CD14-positive monocyte (primary cell): ENCODE measurements at regions not wholly inside any gene's neighbourhood (a gene's known extent, or its start where the extent isn't known, plus 50 kb on each side); places are given as distances from the start of the nearest gene placed in this dataset.

Experiments used
- DNase-seq, 3 donors: peaks; one replicate each; pipeline ENCODE4 v3.0.0-alpha.2; 2011 to 2022
- H2AFZ ChIP-seq: 2 replicates; pipeline ENCODE4 v1.6.0; 2012; ENCODE audit warnings: mild to moderate bottlenecking, low read depth, low read length, inconsistent platforms; ENCODE audit not compliant: insufficient read depth, poor library complexity, severe bottlenecking
- H3K27ac ChIP-seq, 2 donors: 1 replicate in 1 of 2; 2 replicates in 1 of 2; pipeline ENCODE4 v1.5.1; 2012 to 2013; ENCODE audit warnings: low read length in 2 of 2, control low read depth in 1 of 2, inconsistent platforms in 1 of 2, low read depth in 1 of 2, mild to moderate bottlenecking in 1 of 2
- H3K27me3 ChIP-seq, 2 donors: one replicate each; pipeline versions ENCODE4 v1.6.0 to v1.6.1; 2011 to 2013; ENCODE audit warnings: low read length in 2 of 2; ENCODE audit not compliant: control insufficient read depth in 2 of 2, insufficient read depth in 2 of 2
- H3K36me3 ChIP-seq, 2 donors: replicated peaks in 1 of 2; 1 replicate in 1 of 2; 2 replicates in 1 of 2; pipeline versions ENCODE4 v1.5.1 to v1.6.1; 2012 to 2013; ENCODE audit warnings: low read length in 2 of 2, control low read depth in 1 of 2, inconsistent platforms in 1 of 2, mild to moderate bottlenecking in 1 of 2; ENCODE audit not compliant: insufficient read depth in 2 of 2, control insufficient read depth in 1 of 2
- H3K4me1 ChIP-seq, 2 donors: 1 replicate in 1 of 2; 2 replicates in 1 of 2; pipeline versions ENCODE4 v1.5.1 to v1.6.1; 2012 to 2013; ENCODE audit warnings: low read length in 2 of 2, control low read depth in 1 of 2, inconsistent platforms in 1 of 2, mild to moderate bottlenecking in 1 of 2, moderate library complexity in 1 of 2; ENCODE audit not compliant: insufficient read depth in 2 of 2, control insufficient read depth in 1 of 2
- H3K4me2 ChIP-seq: replicated peaks from 2 replicates; pipeline ENCODE3; 2012; ENCODE audit warnings: low read length, moderate library complexity, mild to moderate bottlenecking; ENCODE audit not compliant: poor library complexity, severe bottlenecking; ENCODE audit errors: extremely low read depth
- H3K4me3 ChIP-seq, 3 experiments: fragments of 200-600 bp in 1 of 3; sonication (generic) in 1 of 3; replicated peaks in 1 of 3; 1 replicate in 2 of 3; 2 replicates in 1 of 3; pipeline ENCODE4 v1.5.1; 2011 to 2013; ENCODE audit warnings: low read length in 3 of 3, mild to moderate bottlenecking in 3 of 3, control low read depth in 2 of 3, low read depth in 2 of 3, inconsistent platforms in 1 of 3, moderate library complexity in 1 of 3
- H3K79me2 ChIP-seq: 2 replicates; pipeline ENCODE4 v1.6.0; 2012; ENCODE audit warnings: mild to moderate bottlenecking, control low read depth, inconsistent platforms, low read length, moderate library complexity; ENCODE audit not compliant: insufficient read depth
- H3K9ac ChIP-seq: 2 replicates; pipeline ENCODE4 v1.6.0; 2017; ENCODE audit warnings: low read length, mild to moderate bottlenecking; ENCODE audit not compliant: insufficient read depth, poor library complexity, severe bottlenecking
- H3K9me3 ChIP-seq, 2 donors: replicated peaks in 1 of 2; 1 replicate in 1 of 2; 2 replicates in 1 of 2; pipeline versions ENCODE4 v1.5.1 to v1.6.1; 2012 to 2013; ENCODE audit warnings: low read length in 2 of 2, control low read depth in 1 of 2; ENCODE audit not compliant: control insufficient read depth in 1 of 2, insufficient read depth in 1 of 2
- H4K20me1 ChIP-seq: 2 replicates; pipeline ENCODE4 v1.6.0; 2012; ENCODE audit warnings: mild to moderate bottlenecking, low read length, control low read depth, moderate library complexity; ENCODE audit not compliant: insufficient read depth
- H3K27ac Mint-ChIP-seq, 7 donors: one replicate each; pipeline ENCODE4 v1.8.0; 2020; ENCODE audit warnings: mild to moderate bottlenecking in 7 of 7, mixed read lengths in 7 of 7, moderate library complexity in 6 of 7, inconsistent platforms in 2 of 7
- H3K27me3 Mint-ChIP-seq, 3 donors: one replicate each; pipeline ENCODE4 v1.8.0; 2021 to 2022; ENCODE audit warnings: low read depth in 3 of 3, mild to moderate bottlenecking in 3 of 3, mixed read lengths in 3 of 3, moderate library complexity in 3 of 3, inconsistent platforms in 1 of 3
- H3K36me3 Mint-ChIP-seq, 2 donors: one replicate each; pipeline ENCODE4 v1.8.0; 2020; ENCODE audit warnings: mixed read lengths in 2 of 2, inconsistent platforms in 1 of 2, mild to moderate bottlenecking in 1 of 2
- H3K4me1 Mint-ChIP-seq: one replicate; pipeline ENCODE4 v1.8.0; 2020; ENCODE audit warnings: mild to moderate bottlenecking, mixed read lengths
- H3K4me3 Mint-ChIP-seq, 2 donors: one replicate each; pipeline ENCODE4 v1.8.0; 2020; ENCODE audit warnings: mild to moderate bottlenecking in 2 of 2, mixed read lengths in 2 of 2, moderate library complexity in 1 of 2
- H3K9me3 Mint-ChIP-seq, 7 donors: one replicate each; pipeline ENCODE4 v1.8.0; 2020 to 2022; ENCODE audit warnings: mixed read lengths in 7 of 7, mild to moderate bottlenecking in 6 of 7, moderate library complexity in 6 of 7, inconsistent platforms in 2 of 7
- CTCF ChIP-seq: fragments of 200-600 bp; IDR thresholded peaks from one replicate; pipeline ENCODE4 v1.8.0; 2022; ENCODE audit warnings: antibody characterized with exemption, mild to moderate bottlenecking
- WGBS: methylation state at CpG from one replicate; pipeline ENCODE4 v1.1.5; 2013; ENCODE audit warnings: missing lambda C conversion rate; ENCODE audit not compliant: insufficient coverage; 5-methylcytosine and 5-hydroxymethylcytosine counted together
- intact Hi-C, 2 donors: fragments of 100-400 bp; cut with micrococcal nuclease; formaldehyde crosslinking; loops; one replicate each; pipeline versions ENCODE4 v1.15.0 to v1.15.1; 2023

- Histone ChIP-seq H3K4me1 (no peaks in the 10 kb centered on the region), H3K27me3 (peaks cover 0 to 4% of the 10 kb centered on the region in 2 donors), H3K27ac (no peak overlapping the region), H3K9me3 (no peaks in the 10 kb centered on the region), H3K4me3 (no peak overlapping the region), H3K36me3 (no peaks in the 10 kb centered on the region), H3K4me2 (no peak overlapping the region), H3K9ac (no peak overlapping the region), H3K79me2 (no peaks in the 10 kb centered on the region), H2AFZ (no peak overlapping the region), H4K20me1 (no peaks in the 10 kb centered on the region)
- Mint-ChIP-seq H3K27me3 (peaks cover 9 to 14% (median 11%) of the 10 kb centered on the region in 3 donors), H3K27ac (no peak overlapping the region), H3K9me3 (peaks cover 0 to 2% (median 0%) of the 10 kb centered on the region in 7 donors), H3K4me1 (no peaks in the 10 kb centered on the region), H3K4me3 (no peak overlapping the region), H3K36me3 (no peaks in the 10 kb centered on the region)
- intact Hi-C loops = no loop called here
- WGBS = 90% methylated on average over 2 of the region's 3 CpGs
- TF ChIP-seq CTCF = no peak
- no peak for DNase-seq
Measured at GRCh38 chr2:71846669-71847291, 300.9 kb downstream of the CYP26B1 start.

- H3K9ac ChIP-seq = no peak overlapping the region
- Mint-ChIP-seq H3K9me3 (peaks cover 0 to 3% (median 0%) of the 10 kb centered on the region in 7 donors), H3K4me1 (no peaks in the 10 kb centered on the region), H3K36me3 (no peaks in the 10 kb centered on the region), H3K4me3 (no peak overlapping the region), H3K27ac (no peak overlapping the region), H3K27me3 (peaks cover 3 to 7% (median 6%) of the 10 kb centered on the region in 3 donors)
- H3K27me3 ChIP-seq = no peaks in the 10 kb centered on the region
- DNase-seq = no peak
- H3K36me3 ChIP-seq = no peaks in the 10 kb centered on the region
- intact Hi-C loops = no loop called here
- no peak overlapping the region for H2AFZ ChIP-seq
- H3K27ac ChIP-seq = no peak overlapping the region
- no peak overlapping the region for H3K4me3 ChIP-seq
- H3K4me2 ChIP-seq = no peak overlapping the region
- H3K79me2 ChIP-seq = no peaks in the 10 kb centered on the region
- TF ChIP-seq CTCF = no peak
- H4K20me1 ChIP-seq = no peaks in the 10 kb centered on the region
- H3K4me1 ChIP-seq = no peaks in the 10 kb centered on the region
- WGBS = 70% methylated on average over 2 of the region's 2 CpGs
- no peaks in the 10 kb centered on the region for H3K9me3 ChIP-seq
Measured at GRCh38 chr2:71846072-71846471, 301.6 kb downstream of the CYP26B1 start.
